Left ventricle myocardium inferior (tissue), 1 donor: ENCODE measurements at regions not wholly inside any gene's neighbourhood (a gene's known extent, or its start where the extent isn't known, plus 50 kb on each side); places are given as distances from the start of the nearest gene placed in this dataset.

Experiments
- DNase-seq: peaks from one replicate; pipeline ENCODE4 v3.0.0-alpha.2; 2020
- H3K27ac ChIP-seq: fragments of 200-600 bp; replicated peaks from 2 replicates; pipeline ENCODE4 v1.8.0; 2021
- H3K27me3 ChIP-seq: fragments of 200-600 bp; 2 replicates; pipeline ENCODE4 v1.8.0; 2021; ENCODE audit warnings: low read depth
- H3K36me3 ChIP-seq: fragments of 200-600 bp; 2 replicates; pipeline ENCODE4 v1.8.0; 2021
- H3K4me1 ChIP-seq: fragments of 200-600 bp; 2 replicates; pipeline ENCODE4 v1.8.0; 2021
- H3K4me3 ChIP-seq: fragments of 200-600 bp; 2 replicates; pipeline ENCODE4 v1.8.0; 2021; ENCODE audit warnings: mild to moderate bottlenecking, moderate library complexity
- H3K9me3 ChIP-seq: fragments of 200-600 bp; replicated peaks from 2 replicates; pipeline ENCODE4 v1.8.0; 2021
- CTCF ChIP-seq: fragments of 200-600 bp; IDR thresholded peaks from 2 replicates; pipeline ENCODE4 v1.8.0; 2021; ENCODE audit warnings: antibody characterized with exemption, mild to moderate bottlenecking, borderline replicate concordance
- intact Hi-C: fragments of 100-400 bp; cut with micrococcal nuclease; formaldehyde crosslinking; loops from one replicate; pipeline ENCODE4 v1.11.0; 2022
- donor health status: DM: no; HTN: yes; CAD: no; lungs with severe emphysema.

- no peak overlapping the region for H3K27ac ChIP-seq
Observed at GRCh38 chr13:34675626-34676025, 266.4 kb upstream of the NBEA start.

DNA sequence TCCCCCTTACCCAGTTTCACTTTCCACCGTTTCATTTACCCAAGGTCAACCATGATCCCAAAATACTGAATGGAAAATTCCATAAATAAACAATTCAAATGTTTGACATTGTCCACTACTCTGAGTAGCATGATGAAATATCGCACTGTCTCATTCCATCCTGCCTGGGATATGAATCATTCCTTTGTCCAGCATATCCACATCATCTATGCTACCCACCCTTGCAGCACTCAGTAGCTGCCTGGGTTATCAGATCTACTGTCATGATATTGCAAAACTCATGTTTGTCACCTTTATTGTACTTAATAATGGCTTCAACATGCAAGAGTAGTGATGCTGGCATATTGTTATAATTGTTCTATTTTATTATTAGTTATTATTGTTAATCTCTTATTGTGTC lies 263.9 kb upstream of the NBEA start:
- no peak for DNase-seq
- TF ChIP-seq CTCF, result no peak
- intact Hi-C loops, result no loop called here
- Histone ChIP-seq H3K9me3 (no peaks in the 10 kb centered on the region), H3K36me3 (no peaks in the 10 kb centered on the region), H3K4me3 (no peak overlapping the region), H3K27me3 (no peaks in the 10 kb centered on the region), H3K27ac (no peak overlapping the region), H3K4me1 (peaks cover 13% of the 10 kb centered on the region)

More at GRCh38 chr13:34675626-34676025, 266.4 kb upstream of the NBEA start:
- TF ChIP-seq CTCF, result no peak
- Histone ChIP-seq H3K4me3 (no peak overlapping the region), H3K9me3 (no peaks in the 10 kb centered on the region), H3K4me1 (peaks cover 27% of the 10 kb centered on the region), H3K27me3 (no peaks in the 10 kb centered on the region), H3K36me3 (no peaks in the 10 kb centered on the region)
- no peak for DNase-seq
- intact Hi-C loops, result no loop called here

DNA sequence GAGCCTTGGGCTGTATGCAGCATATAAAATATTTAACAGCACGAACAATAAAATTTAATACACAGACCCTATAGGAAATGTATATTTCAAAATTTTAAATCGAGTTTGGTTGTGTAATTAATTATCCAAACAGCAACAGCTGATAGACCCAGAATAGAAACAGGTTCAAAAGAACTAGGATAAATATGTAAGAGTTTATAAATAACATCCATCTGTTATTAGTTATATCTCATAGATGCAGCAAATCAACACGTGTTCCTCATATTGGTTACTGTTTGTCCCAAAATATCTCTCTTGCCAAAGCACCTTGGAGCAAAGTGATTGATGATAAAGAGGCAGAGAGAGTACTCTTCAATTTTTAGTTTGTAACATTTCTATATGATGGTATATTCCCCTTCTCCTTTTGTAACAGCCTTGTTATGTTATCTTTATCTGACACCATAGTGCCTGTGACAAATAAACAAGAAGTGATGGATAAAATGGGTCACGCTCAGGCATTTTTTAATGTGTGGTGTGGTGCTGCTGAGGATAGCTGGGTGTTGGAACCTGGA lies 260.6 kb upstream of the NBEA start:
- intact Hi-C loops, result no loop called here
- Histone ChIP-seq H3K4me3 (no peak overlapping the region), H3K27me3 (no peaks in the 10 kb centered on the region), H3K4me1 (peaks cover 10% of the 10 kb centered on the region), H3K9me3 (no peaks in the 10 kb centered on the region), H3K27ac (no peak overlapping the region), H3K36me3 (no peaks in the 10 kb centered on the region)
- no peak for DNase-seq
- TF ChIP-seq CTCF, result no peak

DNA sequence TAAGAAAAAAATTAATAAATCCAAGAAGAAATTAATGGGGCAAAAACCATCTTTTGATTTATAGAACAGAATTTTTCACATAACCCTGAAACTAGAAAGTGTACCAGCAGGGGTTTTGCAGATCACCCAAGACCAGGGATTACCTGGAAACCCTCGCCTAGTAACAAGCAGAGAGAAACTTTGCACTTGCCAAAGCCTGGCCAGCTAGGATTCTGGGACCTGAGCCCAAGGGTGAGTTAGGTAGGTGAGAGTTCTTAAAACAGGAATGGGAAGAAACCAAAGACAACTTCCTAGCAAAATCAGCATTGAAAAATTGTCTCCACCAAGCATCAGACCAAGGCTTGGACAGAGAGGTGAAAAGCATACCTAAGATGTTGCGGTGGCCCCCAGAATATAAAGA lies 247.0 kb upstream of the NBEA start:
- Histone ChIP-seq H3K4me1 (peaks cover 7% of the 10 kb centered on the region), H3K36me3 (no peaks in the 10 kb centered on the region), H3K27me3 (no peaks in the 10 kb centered on the region), H3K9me3 (no peaks in the 10 kb centered on the region), H3K4me3 (no peak overlapping the region), H3K27ac (no peak overlapping the region)
- no peak for TF ChIP-seq CTCF
- intact Hi-C loops, result no loop called here
- DNase-seq, result no peak

DNA sequence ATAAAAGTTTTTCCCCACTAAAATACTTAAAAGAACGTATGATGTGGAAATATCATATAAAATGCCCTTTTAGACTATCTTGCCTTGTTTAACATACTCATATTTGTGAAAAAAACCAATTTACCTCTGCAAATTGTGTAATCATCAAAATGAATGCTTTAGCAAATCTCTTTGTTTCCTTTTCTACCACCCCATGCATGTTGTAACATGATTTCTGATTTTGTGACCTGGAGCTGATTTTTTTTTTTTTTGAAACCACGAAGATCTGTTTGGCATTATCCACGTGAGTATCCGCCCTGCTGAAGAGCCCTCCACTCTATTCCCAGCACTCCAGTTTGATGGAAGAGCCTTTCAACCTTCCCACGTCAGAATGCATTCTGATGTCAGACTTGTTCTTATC lies 245.8 kb upstream of the NBEA start:
- no peaks in the 10 kb centered on the region for H3K27me3 ChIP-seq
- H3K4me3 ChIP-seq, result no peak overlapping the region
- H3K36me3 ChIP-seq, result no peaks in the 10 kb centered on the region
- TF ChIP-seq CTCF, result no peak
- H3K27ac ChIP-seq, result no peak overlapping the region
- H3K9me3 ChIP-seq, result no peaks in the 10 kb centered on the region
- peaks cover 9% of the 10 kb centered on the region for H3K4me1 ChIP-seq
- no peak for DNase-seq
- intact Hi-C loops, result no loop called here

DNA sequence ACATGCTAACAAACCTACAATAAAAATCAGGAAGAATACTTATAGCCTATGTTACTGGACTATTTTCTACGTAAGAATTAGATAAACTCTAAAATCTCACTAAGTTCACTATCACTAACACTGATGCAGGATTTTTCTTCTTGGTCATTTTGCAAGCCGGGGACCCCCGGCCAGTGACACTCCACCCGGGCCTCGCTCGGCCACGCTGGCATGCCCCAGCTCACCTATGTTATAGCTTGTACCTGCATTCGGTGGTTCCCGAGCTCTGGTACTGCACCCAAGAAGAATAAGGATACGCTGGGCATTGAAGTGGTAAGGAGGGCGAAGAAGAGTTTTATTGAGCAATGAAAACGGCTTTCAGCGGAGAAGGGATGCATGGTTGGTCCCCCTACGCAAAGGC lies 245.3 kb upstream of the NBEA start:
- Histone ChIP-seq H3K9me3 (no peaks in the 10 kb centered on the region), H3K27ac (no peak overlapping the region), H3K4me3 (no peak overlapping the region), H3K36me3 (no peaks in the 10 kb centered on the region), H3K27me3 (no peaks in the 10 kb centered on the region), H3K4me1 (peaks cover 14% of the 10 kb centered on the region)
- no peak for TF ChIP-seq CTCF
- intact Hi-C loops, result no loop called here
- no peak for DNase-seq
